GM23248 (cell line): ENCODE measurements at regions not wholly inside any gene's neighbourhood (a gene's known extent, or its start where the extent isn't known, plus 50 kb on each side); places are given as distances from the start of the nearest gene placed in this dataset.
"Not testable (repeated sequence)": the region's sequence is repeated elsewhere in the genome, so short reads cannot be mapped to it uniquely, and the experiment has no call there.

Experiments
- DNase-seq: peaks from one replicate; pipeline ENCODE4 v3.0.0-alpha.2; 2015
- H2AFZ ChIP-seq: fragments of 200-600 bp; sonication (generic); 2 replicates; pipeline ENCODE4 v1.6.1; 2016; ENCODE audit warnings: antibody characterized with exemption
- H3F3A ChIP-seq: fragments of 200-600 bp; sonication (generic); 2 replicates; pipeline ENCODE4 v1.6.1; 2016; ENCODE audit warnings: mild to moderate bottlenecking, antibody characterized with exemption, mixed run types; ENCODE audit not compliant: insufficient read depth
- H3K27ac ChIP-seq: fragments of 200-600 bp; sonication (generic); 2 replicates; pipeline ENCODE4 v1.5.1; 2016; ENCODE audit warnings: mild to moderate bottlenecking
- H3K27me3 ChIP-seq: fragments of 200-600 bp; sonication (generic); replicated peaks from 2 replicates; pipeline ENCODE4 v1.6.1; 2016; ENCODE audit warnings: mild to moderate bottlenecking; ENCODE audit not compliant: insufficient read depth
- H3K36me3 ChIP-seq: fragments of 200-600 bp; sonication (generic); 2 replicates; pipeline ENCODE4 v1.6.1; 2016; ENCODE audit warnings: low read depth, mild to moderate bottlenecking
- H3K4me1 ChIP-seq: fragments of 200-600 bp; sonication (generic); 2 replicates; pipeline ENCODE4 v1.6.1; 2016; ENCODE audit warnings: mild to moderate bottlenecking; ENCODE audit not compliant: insufficient read depth
- H3K4me2 ChIP-seq: fragments of 200-600 bp; sonication (generic); one replicate; pipeline ENCODE4 v1.6.1; 2016; ENCODE audit warnings: mild to moderate bottlenecking; ENCODE audit not compliant: unreplicated experiment
- H3K4me3 ChIP-seq: fragments of 200-600 bp; sonication (generic); 2 replicates; pipeline ENCODE4 v1.5.1; 2016; ENCODE audit warnings: mild to moderate bottlenecking
- H3K79me2 ChIP-seq: fragments of 200-600 bp; sonication (generic); 2 replicates; pipeline ENCODE4 v1.6.1; 2016; ENCODE audit warnings: mild to moderate bottlenecking; ENCODE audit not compliant: insufficient read depth
- H3K9ac ChIP-seq: fragments of 200-600 bp; sonication (generic); 2 replicates; pipeline ENCODE4 v1.6.1; 2016; ENCODE audit warnings: mild to moderate bottlenecking
- H3K9me2 ChIP-seq: fragments of 200-600 bp; sonication (generic); 2 replicates; pipeline ENCODE4 v1.6.1; 2016; ENCODE audit warnings: mixed run types, mild to moderate bottlenecking, moderate library complexity; ENCODE audit not compliant: insufficient read depth
- H3K9me3 ChIP-seq: fragments of 200-600 bp; sonication (generic); one replicate; pipeline ENCODE4 v1.6.1; 2017; ENCODE audit warnings: low read depth
- H4K20me1 ChIP-seq: fragments of 200-600 bp; sonication (generic); 2 replicates; pipeline ENCODE4 v1.6.0; 2016; ENCODE audit not compliant: insufficient read depth
- EZH2 ChIP-seq: fragments of 200-600 bp; sonication (generic); IDR thresholded peaks from 2 replicates; pipeline ENCODE4 v1.6.1; 2018; ENCODE audit warnings: antibody characterized with exemption, mild to moderate bottlenecking; ENCODE audit not compliant: insufficient read depth, poor library complexity, severe bottlenecking
- EZH2phosphoT487 ChIP-seq: fragments of 200-600 bp; sonication (generic); IDR thresholded peaks from 2 replicates; pipeline ENCODE4 v1.6.1; 2018; ENCODE audit warnings: antibody characterized with exemption, moderate library complexity, mild to moderate bottlenecking, low read depth; ENCODE audit not compliant: insufficient read depth
- WGBS, 2 experiments: methylation state at CpG; one replicate each; pipeline ENCODE4 v1.1.6; 2015 to 2017; ENCODE audit warnings: low lambda C conversion rate in 2 of 2, low coverage in 1 of 2; ENCODE audit errors: missing lambda C conversion rate in 2 of 2; 5-methylcytosine and 5-hydroxymethylcytosine counted together
- in situ Hi-C: fragments of 300-500 bp; cut with MboI; formaldehyde crosslinking; loops from 2 replicates; pipeline ENCODE4 v1.15.0; 2020

DNA sequence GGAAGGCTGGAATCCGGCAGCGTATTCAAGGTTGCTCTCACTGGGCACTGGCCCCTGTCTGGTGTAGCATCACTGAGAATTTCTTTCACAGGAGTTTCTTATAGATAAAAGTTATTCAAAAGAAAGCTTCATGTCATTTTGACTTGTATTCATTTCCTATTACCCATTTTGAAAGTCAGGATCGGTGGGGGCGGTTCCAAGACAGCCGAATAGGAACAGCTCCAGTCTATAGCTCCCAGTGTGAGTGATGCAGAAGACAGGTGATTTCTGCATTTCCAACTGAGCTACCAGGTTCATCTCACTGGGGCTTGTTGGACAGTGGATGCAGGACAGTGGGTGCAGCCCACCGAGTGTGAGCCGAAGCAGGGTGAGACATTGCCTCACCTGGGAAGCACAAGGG, 51.5 kb upstream of the CDC42EP3 start:
- H3K9me2 ChIP-seq, H2AFZ ChIP-seq, DNase-seq, H3K27me3 ChIP-seq, H3K4me2 ChIP-seq, H3K9me3 ChIP-seq, H3K79me2 ChIP-seq, H3K4me3 ChIP-seq, H3K9ac ChIP-seq, in situ Hi-C loops, H4K20me1 ChIP-seq, H3K27ac ChIP-seq, H3K36me3 ChIP-seq: not testable (repeated sequence)
- peaks cover 20% of the 10 kb centered on the region for H3K4me1 ChIP-seq
- H3F3A ChIP-seq = peaks cover 19% of the 10 kb centered on the region
- WGBS, 2 experiments = 89 to 94% methylated on average over 7 of the region's 7 CpGs

DNA sequence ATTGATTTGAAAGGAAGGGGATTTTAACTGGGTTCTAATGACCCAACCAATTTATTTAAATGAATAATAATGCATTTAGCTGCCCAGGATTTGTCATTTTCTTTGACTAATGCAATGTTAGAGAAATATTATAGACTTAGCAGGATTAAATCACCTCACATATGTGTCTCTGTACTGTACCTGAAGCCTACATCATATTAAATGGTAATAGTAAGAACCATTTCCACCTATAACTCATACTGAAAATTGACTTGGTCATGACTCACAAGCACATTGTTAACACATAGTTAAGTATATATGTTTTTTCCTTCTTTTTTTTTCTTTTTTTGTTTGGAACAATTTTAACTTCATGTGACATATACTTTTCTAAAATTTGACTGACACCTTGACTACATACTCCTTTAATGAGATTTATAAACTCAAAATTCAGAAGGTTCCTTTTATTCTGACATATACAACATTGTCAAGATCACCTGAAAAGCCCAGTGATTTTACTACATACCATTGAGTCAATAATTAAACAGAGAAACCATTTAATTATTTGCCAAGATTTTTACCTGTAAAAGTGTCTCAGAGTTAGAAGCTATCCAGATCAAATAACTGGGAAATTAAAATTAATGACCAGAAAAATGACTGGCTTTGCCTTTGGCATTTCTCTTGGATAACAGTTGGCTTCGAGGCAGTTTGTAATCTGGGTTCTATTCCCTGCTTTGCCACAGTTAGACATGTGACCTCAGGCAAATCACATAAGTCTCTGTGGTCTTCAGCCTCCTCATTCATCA, 58.8 kb upstream of the CDC42EP3 start:
- H3K79me2 ChIP-seq = no peaks in the 10 kb centered on the region
- H3K4me2 ChIP-seq = no peak overlapping the region
- no peak overlapping the region for H2AFZ ChIP-seq
- H3K4me1 ChIP-seq = peaks cover 17% of the 10 kb centered on the region
- 93 to 94% methylated on average over 1 of the region's 1 CpG for WGBS, 2 experiments
- no peaks in the 10 kb centered on the region for H3K36me3 ChIP-seq
- no peak for DNase-seq
- peaks cover 13% of the 10 kb centered on the region for H3F3A ChIP-seq
- TF ChIP-seq EZH2phosphoT487 (no peak), EZH2 (no peak)
- H3K9me3 ChIP-seq = no peaks in the 10 kb centered on the region
- no peaks in the 10 kb centered on the region for H4K20me1 ChIP-seq
- H3K9ac ChIP-seq = no peak overlapping the region
- in situ Hi-C loops = no loop called here
- no peak overlapping the region for H3K4me3 ChIP-seq
- no peaks in the 10 kb centered on the region for H3K27me3 ChIP-seq
- no peak overlapping the region for H3K27ac ChIP-seq
- no peaks in the 10 kb centered on the region for H3K9me2 ChIP-seq

DNA sequence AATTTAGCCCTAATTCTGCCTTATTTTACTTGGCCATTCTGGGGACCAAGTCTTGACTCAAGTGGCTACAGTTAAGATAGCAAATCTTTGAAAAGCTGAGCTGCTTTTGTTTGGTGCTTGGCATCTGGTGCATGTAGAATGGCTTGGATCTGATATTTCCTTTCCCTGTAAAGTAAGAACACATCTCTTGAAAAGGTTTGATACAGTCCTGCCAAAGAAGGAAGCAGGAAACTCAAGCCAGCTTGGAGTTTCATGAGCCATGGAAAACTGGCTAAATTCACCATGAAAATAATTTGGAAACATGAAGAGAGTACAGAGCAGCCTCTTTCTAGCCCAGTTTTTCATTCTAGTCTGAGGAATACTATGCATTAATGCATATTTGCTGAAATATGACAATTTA, 61.0 kb upstream of the CDC42EP3 start:
- H3K27ac ChIP-seq, H3K36me3 ChIP-seq, H3K4me2 ChIP-seq, H2AFZ ChIP-seq, H3K4me3 ChIP-seq, H3K9me2 ChIP-seq, DNase-seq, in situ Hi-C loops, H3K79me2 ChIP-seq, H3K9me3 ChIP-seq, H4K20me1 ChIP-seq, H3K9ac ChIP-seq, H3K27me3 ChIP-seq: not testable (repeated sequence)
- Histone ChIP-seq H3K4me1 (peaks cover 29% of the 10 kb centered on the region), H3F3A (peaks cover 25% of the 10 kb centered on the region)

DNA sequence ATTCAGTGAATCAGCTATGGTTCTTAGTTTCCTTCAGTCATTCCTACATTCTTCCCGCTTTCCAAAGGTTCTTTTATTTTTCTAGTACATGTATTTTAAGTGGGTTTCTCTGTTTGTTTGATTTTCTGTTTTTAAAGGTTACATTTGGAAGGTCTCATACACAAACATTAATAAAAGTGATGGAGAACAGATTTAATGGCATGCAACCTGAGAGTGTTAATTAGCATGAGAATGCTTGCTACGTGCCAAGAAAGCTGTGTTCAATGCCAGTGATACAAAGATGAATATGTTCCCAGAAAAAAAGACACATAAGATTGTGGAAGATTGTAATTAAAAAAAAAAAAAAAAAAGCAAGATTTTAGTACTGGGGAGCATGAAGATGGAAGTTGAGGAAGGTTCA, 61.8 kb upstream of the CDC42EP3 start:
- Histone ChIP-seq H3K79me2 (no peaks in the 10 kb centered on the region), H3K9me2 (no peaks in the 10 kb centered on the region), H3K9me3 (no peaks in the 10 kb centered on the region), H3K27ac (no peak overlapping the region), H3K27me3 (no peaks in the 10 kb centered on the region), H4K20me1 (no peaks in the 10 kb centered on the region), H3K36me3 (no peaks in the 10 kb centered on the region), H3K4me2 (no peak overlapping the region), H3K4me3 (no peak overlapping the region), H3K4me1 (peaks cover 37% of the 10 kb centered on the region), H3F3A (peaks cover 31% of the 10 kb centered on the region), H2AFZ (no peak overlapping the region), H3K9ac (no peak overlapping the region)
- DNase-seq = no peak
- no peak for TF ChIP-seq EZH2
- TF ChIP-seq EZH2phosphoT487 = no peak
- 78 to 90% methylated on average over 2 of the region's 2 CpGs for WGBS, 2 experiments
- in situ Hi-C loops = no loop called here

DNA sequence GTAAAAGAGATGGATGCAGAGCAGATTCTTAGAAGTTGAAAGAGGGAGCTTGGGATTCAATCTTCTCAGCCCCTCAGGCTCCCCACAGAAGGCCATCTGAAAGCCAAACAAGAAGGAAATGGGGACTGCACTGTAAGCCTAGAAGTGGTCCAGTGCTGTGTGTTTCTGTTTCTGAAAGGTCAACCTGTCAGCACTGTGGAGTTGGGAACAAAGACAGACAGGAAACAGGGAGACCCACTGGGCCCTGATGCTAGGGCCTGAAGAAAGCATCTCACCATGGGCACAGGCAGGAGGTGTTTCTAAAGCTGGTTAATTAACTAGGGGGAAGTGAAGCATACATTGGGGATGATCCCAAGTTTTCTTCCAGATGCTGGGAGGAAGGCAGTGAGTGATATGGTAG, 62.5 kb upstream of the CDC42EP3 start:
- H3K4me3 ChIP-seq, DNase-seq, H3K27ac ChIP-seq, H3K9ac ChIP-seq, in situ Hi-C loops, H3K79me2 ChIP-seq, H3K9me2 ChIP-seq, H3K36me3 ChIP-seq, H3K9me3 ChIP-seq, H4K20me1 ChIP-seq, H3K27me3 ChIP-seq: not testable (repeated sequence)
- 0 out of 2 replicates have a peak overlapping the region, but pooled peaks have one; percentile 23 for H2AFZ ChIP-seq
- H3K4me2 ChIP-seq = peak overlapping the region; percentile 65
- H3F3A ChIP-seq = peaks cover 31% of the 10 kb centered on the region
- H3K4me1 ChIP-seq = peaks cover 37% of the 10 kb centered on the region

DNA sequence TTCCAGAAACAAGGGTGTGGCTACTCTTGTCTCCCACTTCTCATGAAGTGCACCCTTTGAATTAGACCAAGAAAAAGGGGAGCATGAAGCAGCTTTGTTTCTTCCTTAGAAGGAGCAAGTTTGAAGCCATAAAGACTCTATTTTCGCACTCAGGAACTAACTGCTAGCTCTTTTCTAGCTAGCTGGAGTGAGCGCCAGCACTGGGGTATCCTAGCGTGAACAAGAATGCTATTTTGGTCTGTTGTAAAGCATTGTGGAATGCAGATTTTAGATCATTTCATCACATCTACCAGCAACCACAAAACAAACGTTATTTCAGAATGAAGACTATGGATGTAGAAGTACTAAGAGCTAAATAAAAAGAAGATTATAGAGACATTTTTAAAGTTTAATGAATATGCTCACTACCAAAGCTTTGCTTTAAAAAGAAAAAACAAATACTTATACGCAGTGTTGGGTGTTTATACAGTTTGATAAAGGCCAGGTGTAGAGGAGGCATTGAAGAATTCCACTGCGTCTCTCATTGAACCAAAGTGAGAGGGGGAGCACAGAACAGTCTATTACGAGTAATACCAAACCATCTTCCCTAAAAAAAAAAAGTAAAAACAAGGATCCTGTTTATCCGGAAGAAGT, 63.6 kb upstream of the CDC42EP3 start:
- peaks cover 37% of the 10 kb centered on the region for H3K4me1 ChIP-seq
- peak overlapping the region; percentile 37; the same call in 1 of the 2 replicates for H2AFZ ChIP-seq
- WGBS, 2 experiments = 36 to 42% methylated on average over 8 of the region's 8 CpGs
- H3K79me2 ChIP-seq, H3K9me2 ChIP-seq, H3K36me3 ChIP-seq, H3K27me3 ChIP-seq, H4K20me1 ChIP-seq, in situ Hi-C loops, H3K9me3 ChIP-seq: not testable (repeated sequence)
- peak overlapping the region; percentile 31 for H3K4me3 ChIP-seq
- peaks cover 31% of the 10 kb centered on the region for H3F3A ChIP-seq
- peak; percentile 73 for DNase-seq
- peak overlapping the region; percentile 43 for H3K9ac ChIP-seq
- H3K4me2 ChIP-seq = peak overlapping the region; percentile 65
- H3K27ac ChIP-seq = peak overlapping the region; percentile 79

DNA sequence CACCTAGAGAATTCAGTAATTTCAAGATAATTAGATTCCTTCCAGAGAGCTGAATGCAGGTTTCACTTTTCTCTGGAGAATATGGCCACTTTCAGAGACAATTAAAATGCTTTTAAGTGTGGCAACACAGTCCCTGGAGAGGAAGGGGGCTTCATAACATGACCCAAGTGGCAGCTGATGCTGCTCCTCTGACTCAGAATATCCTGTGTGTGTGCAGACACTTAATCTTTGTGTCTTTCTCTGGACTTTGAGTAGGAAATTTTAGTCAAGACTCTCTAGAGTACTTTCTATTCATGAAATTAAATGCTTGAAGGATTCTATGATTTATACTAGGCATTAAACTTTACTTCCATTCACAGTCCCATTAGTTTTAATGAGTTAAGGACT, 64.1 kb upstream of the CDC42EP3 start:
- H3K9me2 ChIP-seq, H3K36me3 ChIP-seq, H3K27me3 ChIP-seq, in situ Hi-C loops, H4K20me1 ChIP-seq, H3K9me3 ChIP-seq, H3K79me2 ChIP-seq: not testable (repeated sequence)
- H3K4me1 ChIP-seq = peaks cover 42% of the 10 kb centered on the region
- DNase-seq = peak; percentile 53
- H3K4me2 ChIP-seq = peak overlapping the region; percentile 65
- H2AFZ ChIP-seq = peak overlapping the region; percentile 37; the same call in 1 of the 2 replicates
- peak overlapping the region; percentile 43 for H3K9ac ChIP-seq
- peak overlapping the region; percentile 79 for H3K27ac ChIP-seq
- H3K4me3 ChIP-seq = peak overlapping the region; percentile 31
- H3F3A ChIP-seq = peaks cover 29% of the 10 kb centered on the region
